GM19455 (cell line): ENCODE measurements at regions not wholly inside any gene's neighbourhood (a gene's known extent, or its start where the extent isn't known, plus 50 kb on each side); places are given as distances from the start of the nearest gene placed in this dataset.

Experiments
- ATAC-seq: cut with Tn5 transposase; IDR thresholded peaks from one replicate; pipeline ENCODE4 v1.9.1; 2021; ENCODE audit not compliant: unreplicated experiment

DNA sequence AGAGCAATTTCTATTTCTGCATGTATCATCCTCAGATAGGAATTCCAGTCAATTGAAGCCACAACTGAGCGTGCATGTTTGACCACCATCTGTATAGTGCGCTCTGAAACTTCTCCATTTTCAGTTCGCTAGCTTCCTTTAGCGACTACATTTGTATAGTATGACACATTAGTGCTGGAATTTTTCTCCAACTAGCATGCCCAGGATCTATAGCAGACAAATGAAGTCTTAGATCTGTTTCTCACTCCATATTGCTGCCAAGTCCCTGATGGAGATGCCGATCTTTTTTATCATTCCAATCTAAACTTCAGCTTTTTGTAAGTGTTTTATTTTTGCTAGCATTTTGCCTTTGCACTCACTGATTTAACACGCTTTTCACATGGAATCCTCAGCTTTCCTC lies 774.8 kb upstream of the TENM3 start:
- ATAC-seq, result no peak

DNA sequence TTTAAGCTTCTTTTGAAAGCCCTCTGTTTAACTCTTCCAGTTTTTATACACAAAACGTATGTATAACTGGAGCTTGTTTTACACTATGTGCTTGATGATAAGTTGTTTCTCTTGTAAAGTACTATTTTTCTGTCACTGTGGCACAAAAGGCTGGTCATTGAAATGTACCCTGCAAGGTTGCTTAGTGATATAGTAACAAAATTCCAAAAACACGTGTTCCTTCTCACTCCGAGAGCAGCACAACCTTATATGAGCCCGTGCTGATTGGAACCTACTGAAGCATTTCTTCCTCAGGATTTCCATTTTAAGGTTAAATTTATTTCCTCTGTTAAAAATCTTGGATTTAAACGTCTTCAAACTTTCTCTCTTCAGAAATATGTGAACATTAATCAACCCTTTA lies 772.9 kb upstream of the TENM3 start:
- no peak for ATAC-seq

DNA sequence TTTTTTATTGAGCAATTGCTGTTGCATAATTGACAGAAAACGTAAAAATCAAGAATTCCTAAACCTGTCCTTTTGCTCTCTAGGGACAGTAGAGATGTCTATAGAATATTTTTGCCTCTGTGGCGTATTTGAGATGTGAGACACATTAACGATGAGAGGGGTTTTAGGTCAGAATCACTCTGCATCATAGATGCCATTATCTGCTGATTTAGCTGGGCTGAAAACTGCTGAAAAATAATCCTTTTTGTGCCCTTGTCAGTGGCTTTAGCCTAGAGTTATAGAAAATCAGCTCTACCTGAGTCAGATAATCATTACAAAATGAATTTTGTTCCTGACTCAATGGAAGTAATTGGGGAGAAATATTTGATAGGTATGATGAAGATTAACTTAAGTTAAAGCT lies 767.8 kb upstream of the TENM3 start:
- no peak for ATAC-seq

DNA sequence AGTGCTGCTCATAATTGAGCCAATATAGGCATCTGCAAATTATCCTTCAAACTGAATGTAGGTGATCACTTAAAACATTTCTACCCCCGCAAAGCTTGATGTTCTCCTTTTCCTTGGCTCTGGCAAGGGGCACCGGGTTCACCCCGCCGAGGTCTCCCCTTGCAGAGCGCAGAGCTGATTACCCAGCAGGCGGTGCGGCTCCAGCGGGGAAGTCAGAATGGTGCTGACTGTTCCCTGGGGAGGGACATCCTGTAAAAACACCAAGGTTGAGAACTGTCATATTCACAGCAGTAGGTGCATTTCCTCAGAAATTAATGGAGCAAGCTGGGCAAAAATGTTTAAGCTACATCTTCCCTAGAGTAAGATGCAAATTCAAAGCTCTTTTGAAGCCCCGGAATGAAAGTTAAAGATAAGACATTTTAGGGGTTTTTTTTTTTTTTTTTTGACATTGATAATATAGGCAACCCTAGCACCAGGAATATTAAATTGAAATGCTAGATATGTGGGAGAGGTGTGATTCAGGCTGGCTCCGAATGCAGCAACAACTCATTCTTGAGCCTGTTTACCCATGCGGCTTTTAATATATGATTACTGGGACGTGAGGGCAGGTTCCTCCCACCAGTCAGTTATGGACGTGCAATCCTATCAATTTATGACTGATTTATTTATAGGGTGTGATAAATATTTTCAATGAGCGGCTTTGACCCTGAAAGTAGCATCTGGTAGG lies 767.3 kb upstream of the TENM3 start:
- no peak for ATAC-seq

DNA sequence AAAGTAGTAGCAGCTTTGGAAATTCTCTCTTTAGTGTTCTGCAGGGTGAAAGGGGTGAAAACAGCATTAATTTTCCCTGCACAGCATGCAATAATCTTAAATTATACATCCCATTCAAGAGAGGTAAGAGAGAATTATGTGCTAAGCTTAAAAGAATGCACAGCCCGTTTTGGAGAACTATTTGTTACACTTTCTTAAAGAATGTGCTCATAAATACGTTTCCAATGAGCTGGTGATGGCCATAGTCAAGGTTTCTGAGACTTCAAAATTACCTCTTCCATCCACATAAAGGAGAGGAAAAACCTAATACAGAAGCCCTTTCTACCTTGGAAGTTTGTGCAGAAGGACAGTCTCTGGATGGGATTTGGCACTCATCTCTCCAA lies 766.7 kb upstream of the TENM3 start:
- no peak for ATAC-seq

DNA sequence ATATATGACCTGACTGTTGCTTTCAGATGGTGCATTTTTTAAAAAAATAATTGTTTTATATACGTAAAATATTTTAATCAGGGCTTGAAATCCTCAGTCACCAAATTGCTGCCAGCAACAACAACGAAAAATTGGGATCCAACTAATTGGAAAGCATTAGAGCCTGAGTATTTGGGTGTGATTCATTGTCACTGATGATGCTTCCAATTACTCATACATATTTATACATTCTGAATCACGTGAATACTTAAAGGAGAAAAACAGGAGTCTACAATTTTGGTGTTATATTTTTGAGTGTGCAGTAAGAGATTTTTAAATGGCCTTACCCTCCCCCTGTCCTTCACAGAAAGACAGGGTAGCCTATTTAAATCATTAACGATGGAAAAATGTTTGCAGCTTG lies 765.6 kb upstream of the TENM3 start:
- no peak for ATAC-seq

DNA sequence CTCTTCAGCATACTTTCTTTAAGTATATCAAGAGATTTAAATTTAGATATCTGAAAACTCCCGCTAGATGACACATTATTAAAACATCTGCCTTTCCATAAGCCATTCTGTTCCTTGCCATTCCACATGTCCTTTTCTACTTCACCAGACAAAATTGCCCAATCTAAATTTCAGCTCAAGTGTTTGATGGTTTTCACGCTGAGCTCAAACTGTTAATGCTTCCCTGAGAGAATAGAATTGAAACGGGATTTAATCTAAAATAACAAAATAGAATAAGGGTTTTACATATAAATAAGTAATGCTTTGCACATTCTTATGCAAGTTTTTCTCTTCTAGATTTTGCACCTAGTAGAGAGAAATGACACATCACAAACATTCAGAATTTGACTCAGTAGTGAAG lies 764.5 kb upstream of the TENM3 start:
- ATAC-seq, result no peak

DNA sequence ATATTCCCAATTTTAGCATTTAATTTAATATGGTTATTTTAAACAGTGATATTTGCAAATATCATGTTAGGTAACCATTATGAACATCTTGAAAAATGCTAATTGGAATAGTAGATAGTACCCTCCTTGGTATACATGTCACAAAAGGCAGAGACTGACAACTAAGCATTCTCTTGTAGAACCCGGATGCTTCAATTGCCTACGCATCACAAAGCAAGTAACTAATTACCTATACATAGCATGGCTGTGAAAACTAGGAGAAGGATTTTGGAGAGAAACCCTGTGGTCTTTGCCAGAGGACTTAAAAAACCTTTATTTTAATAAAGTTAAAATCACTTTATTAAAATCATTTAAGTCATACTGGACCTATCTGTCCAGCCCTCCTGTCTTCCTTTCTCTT lies 764.1 kb upstream of the TENM3 start:
- ATAC-seq, result no peak

DNA sequence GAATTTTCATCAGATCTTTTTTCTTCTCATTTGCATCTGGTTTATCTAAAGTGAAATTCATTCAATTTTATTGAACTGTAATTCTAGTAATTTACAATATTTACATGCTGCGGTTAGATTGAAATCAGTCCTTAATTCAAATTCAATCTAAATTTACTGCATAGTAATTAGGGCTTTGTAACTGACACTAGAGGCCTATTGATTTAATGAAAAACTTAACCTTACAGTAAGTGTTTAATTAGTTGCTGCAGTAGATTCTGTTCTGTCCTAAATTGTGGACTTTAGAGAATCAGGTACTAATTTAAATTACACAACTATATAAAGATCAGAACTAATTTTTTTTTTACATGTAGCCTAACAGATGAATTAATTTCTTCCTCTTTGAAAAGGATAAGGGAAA lies 758.8 kb upstream of the TENM3 start:
- ATAC-seq, result no peak

DNA sequence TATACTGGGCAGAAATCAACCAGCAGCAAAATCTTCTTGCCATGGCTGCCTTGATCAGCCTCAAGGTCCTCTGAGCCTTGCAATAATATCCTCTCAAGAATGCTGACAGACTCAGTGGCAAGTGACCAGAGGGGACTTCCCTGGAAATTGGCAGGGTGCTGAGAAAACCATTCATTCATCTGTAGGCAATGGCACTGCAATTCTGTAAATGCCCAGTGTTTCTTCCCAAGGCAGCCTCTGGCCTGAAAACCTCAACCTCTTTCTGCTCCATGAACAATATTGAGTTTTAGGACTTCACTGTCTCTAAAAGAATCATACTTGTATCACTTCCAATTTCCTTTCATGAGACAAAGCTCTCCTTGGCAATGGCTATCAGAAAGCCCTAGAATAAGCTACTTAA lies 754.3 kb upstream of the TENM3 start:
- no peak for ATAC-seq

DNA sequence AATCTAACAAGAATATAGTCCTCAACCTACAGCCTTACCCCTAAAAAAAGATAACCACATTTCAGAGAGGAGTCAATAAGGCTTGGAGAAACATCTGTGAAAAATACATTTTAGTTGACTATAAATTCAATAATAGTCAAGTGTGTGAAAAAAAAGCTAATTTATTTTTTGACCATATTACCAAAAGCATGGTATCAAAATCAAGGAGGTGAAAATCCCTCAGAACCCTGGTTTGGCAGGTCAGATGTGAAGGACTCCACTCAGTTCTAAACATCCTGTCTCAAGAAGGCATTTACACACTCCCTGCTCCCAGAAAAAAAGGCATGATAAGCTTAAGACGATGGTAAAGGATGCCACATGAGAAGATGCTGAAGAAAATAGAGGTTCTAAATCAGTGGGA lies 745.1 kb upstream of the TENM3 start:
- ATAC-seq, result no peak

DNA sequence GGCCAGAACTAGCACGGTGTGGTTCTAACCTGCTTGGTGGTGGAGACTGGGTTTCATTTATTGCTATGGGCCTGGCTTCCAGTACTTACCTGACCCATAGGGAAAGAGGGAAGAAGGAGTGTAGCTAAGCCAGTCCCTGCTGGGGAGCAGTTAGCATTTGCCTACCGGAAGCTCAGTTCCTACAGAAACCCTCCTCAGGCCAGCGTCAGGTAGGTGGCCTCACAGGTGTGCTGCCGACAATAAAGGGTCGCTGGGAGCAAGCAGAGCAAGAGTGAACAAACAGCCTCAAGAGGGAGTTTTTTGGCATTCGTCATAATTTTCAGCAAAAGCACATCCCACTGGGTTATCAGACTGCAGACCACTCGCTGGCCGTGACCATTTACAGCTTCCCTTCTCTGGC lies 740.6 kb upstream of the TENM3 start:
- ATAC-seq, result no peak

DNA sequence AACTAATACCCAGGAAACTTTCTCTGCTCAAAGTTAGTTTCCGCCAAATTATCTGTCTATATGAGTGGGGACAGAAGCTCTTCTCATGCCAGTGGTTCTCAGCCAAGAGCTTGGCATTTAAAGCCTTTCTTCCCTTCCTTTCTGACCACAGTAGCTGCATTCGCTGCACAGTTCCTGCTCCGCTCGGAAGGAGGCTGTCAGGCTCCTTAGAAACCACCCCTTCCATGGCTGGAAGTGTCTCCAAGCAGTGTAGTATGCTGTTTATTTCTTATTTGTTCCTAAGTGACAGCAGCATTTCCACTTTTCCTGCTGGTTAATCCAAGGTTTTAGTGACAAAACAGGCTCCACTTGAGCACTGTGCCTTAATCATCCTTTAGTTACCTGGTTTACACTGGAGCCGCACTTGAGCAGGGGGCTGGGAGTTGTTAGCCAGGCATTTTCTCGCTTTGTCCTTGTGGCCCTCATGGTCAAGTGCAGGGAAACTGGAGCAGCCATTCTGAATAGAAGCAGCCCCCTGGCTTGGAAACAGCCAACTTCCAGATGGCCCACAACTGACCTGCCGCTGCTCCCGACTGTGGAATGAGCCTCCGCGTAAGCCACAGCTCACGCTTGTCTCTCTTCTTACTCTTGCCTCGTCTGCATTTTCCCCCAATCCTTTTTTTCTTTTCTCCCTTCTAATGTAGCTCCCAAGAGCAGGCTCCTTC lies 739.4 kb upstream of the TENM3 start:
- ATAC-seq, result no peak

DNA sequence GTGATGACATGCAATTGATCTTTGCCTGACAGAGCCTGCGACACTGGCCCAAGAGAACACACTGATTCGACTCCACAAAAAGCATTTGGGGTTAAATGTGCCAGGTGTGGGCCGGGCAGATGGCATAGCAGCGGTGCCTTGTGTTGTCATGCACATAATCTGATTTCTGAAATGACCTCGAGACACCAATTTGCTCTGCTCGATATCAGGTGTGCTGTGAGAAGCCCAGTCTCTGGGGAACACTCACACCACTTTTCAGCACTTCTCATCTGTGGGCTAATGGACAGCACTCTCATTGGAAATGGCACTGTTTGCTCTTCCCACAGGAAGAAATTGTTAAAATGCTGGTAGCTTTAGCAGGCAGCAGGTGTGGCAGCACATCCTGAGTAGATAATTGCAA lies 738.3 kb upstream of the TENM3 start:
- no peak for ATAC-seq

DNA sequence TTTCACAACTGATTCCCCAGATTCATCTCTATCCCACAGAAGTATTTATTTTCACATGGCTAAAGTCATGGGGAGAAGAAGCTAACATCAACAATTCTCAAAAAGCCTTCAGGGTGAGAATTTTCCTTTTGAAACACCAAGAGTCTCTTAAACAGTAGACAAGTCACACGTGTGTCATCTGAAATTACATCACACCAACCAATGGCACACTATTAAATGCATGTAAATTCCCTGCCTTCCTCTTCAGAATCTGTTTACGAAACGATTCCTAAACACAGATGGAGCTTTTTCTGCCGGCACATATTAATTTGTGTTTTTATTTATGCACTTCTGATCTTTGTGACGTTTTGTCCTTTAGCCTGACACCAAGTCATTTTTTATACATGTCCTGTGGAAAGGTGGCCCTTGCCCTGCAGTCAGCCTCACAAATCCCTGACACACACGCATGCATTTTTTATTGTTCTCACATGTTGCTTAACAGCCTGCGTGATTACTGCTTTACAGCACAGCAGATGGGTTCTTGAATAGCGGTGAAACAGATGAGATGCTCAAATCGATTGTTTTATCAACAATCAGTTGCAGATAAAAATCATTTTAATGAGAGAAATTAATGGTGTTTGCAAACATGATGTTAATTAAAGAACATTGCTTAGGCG lies 735.9 kb upstream of the TENM3 start:
- no peak for ATAC-seq

DNA sequence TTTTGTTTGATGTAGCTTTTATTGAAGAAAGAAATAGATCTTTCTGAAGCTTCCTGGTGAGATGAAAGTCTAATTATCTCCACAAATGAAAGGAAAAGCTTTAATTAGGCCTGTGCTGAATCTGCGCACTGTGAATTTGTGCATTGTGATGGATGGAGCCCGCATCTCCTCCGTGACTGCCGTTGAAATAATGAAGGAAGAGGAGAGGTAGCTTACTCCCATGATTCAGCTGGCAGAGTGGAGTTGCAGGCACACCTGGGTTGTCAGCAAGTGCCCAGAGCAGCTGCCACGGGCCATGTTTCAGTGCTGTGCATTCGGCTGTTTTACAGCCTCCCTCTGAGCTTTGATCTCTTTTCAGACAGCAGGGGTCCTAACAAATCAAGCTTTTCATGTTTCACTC lies 735.3 kb upstream of the TENM3 start:
- ATAC-seq, result no peak

DNA sequence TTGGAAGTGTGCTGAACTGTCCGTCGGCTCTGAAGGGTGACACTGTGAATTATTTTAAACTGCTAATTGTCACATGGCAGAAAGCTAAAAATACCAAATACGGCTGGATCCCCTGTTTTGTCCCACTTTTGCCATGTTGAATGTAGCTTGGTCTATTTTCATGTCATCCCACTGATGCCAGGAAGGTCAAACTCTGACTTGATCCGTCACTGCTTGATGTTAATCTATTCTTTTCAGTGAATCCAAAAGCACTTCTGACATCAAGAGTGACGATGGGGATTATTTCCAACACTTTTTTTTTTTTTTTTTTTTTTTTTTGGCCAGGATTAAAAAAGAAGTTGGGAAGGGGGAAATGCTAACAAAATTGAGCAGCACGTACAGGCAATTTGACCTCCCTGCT lies 734.6 kb upstream of the TENM3 start:
- no peak for ATAC-seq

DNA sequence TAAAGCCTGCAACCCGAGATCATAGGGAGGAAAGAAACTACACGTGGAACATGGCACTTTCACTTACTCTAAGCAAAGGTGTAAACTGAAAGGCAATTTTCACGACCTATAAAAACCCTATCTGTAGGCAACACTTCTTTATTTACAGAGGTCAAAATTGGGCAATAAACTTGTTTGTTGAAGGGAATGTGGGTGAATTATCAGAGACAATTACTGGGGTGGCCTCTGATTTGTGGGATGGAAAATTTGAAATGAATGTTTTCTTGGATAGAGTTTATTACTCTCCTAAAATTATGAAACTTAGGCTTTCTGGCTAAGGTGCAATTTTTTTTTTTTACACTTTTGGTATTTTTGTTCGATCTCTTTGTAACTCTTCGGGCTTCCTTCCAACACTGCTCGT lies 734.1 kb upstream of the TENM3 start:
- ATAC-seq, result no peak

DNA sequence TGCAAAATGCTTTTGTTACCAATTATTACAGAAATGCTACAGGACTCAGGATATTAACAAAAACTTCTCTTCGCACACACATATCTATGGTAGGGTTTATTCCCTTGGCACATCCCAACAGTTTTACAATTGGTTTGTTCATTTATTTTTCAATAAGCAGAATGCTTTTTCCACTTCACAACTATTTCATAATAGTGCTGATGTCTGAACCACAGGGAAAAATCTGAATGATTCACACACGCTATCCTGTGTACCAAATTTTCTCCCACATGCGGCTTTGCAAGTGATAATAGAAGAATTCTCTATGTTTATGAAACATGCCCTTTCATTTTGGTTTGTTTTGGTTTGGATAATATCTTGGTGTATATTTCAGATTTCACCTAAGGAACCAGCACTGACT lies 725.7 kb upstream of the TENM3 start:
- ATAC-seq, result no peak

DNA sequence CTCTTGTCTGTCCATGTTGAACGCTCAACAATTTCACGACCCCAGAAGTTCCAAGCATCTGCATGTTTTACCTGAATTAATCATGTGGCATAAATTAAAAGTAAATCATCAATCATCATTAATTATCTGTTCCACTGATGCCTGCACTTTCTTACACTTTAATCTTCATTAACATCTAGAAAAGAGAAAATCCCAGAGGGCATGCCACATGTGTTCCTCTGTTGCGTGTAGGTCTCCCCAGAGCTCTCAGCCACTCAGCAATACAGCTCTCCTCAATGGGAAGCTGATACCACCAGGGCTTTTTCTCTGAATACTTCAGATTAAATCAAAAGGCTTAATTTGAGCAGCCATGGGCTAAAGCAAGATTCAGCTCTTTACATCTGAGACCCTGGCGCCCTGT lies 722.4 kb upstream of the TENM3 start:
- ATAC-seq, result no peak

DNA sequence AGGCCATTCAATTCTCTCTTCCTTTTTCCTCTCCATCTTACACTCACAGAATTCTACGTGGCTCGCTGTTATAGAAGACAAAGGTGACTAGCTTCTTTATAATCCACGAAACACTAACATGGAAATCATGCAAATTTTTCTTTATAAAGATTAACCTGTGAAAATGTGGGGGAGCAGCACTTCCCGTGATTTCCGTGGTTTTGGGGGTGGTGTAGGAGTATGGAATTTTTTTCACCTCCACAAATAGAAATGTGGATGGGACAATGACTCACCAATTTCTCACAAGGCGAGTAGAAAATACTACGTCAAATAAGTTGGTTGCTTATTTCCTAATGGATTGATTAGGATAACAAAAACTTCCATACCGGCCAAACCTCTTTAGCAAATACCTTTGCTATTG lies 719.2 kb upstream of the TENM3 start:
- no peak for ATAC-seq

DNA sequence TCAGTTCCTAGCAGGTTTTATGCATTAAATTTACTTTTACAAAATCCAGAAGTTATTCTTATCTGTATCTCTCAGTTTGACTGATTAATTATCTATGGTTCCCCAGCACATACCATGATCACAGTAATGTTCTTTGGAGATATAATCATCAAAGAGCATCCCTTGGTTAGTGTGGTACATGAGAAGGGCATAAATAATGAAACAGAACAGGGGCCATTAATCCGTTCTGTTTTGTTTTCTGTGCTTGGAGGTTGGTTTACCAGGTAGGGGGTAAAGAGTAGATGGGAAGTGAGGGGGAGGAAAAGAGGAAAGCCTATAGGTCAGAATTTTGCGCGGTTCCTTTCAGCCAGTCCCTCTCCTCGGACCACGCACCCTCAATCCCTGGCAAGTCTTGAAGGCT lies 718.7 kb upstream of the TENM3 start:
- ATAC-seq, result no peak

DNA sequence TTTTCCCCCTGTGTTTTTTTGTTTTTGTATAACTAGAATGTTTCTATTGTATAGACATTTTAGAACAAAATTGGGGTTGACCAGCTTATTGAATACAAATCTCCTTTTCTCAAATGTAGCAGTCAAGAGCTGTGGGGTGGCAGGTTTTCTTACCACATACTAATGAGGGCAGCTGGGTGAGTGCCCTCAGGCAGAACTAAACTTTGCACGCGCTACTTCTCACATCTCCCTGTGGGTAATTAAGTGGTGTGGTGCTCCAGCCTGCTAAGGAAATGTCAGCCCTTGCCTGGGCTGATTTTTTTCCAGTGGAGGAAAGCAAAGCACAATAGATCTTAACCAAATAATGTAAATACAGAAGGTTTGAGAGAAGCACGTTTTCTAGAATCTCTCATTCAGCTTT lies 717.6 kb upstream of the TENM3 start:
- no peak for ATAC-seq
